ENCODE measurements at regions not wholly inside any gene's neighbourhood (a gene's known extent, or its start where the extent isn't known, plus 50 kb on each side); places are given as distances from the start of the nearest gene placed in this dataset.

GRCh38 chr3:22210693-22211092 is 459.7 kb upstream of the ZNF385D start:
- TF ChIP-seq TAF1 (IDR thresholded peaks at IDR 0.05; ENCODE audit: borderline replicate concordance, insufficient read depth, low read length) (no peak), POLR2AphosphoS5 (IDR thresholded peaks at IDR 0.05; ENCODE audit: low read depth, low read length) (no peak), REST (IDR thresholded peaks at IDR 0.05; ENCODE audit: insufficient read depth in 1 of 2, low read depth in 2 of 2, low read length in 2 of 2) (no peak)
